GM18499 (cell line): ENCODE measurements at regions not wholly inside any gene's neighbourhood (a gene's known extent, or its start where the extent isn't known, plus 50 kb on each side); places are given as distances from the start of the nearest gene placed in this dataset.
"Not testable (repeated sequence)": the region's sequence is repeated elsewhere in the genome, so short reads cannot be mapped to it uniquely, and the experiment has no call there.

Source experiments
- ATAC-seq: cut with Tn5 transposase; IDR thresholded peaks from one replicate; pipeline ENCODE4 v1.9.1; 2021; ENCODE audit warnings: moderate number of reproducible peaks; ENCODE audit not compliant: insufficient read depth, unreplicated experiment

GRCh38 chr5:68071736-68072135 is 143.8 kb upstream of the PIK3R1 start:
- ATAC-seq, result no peak

DNA sequence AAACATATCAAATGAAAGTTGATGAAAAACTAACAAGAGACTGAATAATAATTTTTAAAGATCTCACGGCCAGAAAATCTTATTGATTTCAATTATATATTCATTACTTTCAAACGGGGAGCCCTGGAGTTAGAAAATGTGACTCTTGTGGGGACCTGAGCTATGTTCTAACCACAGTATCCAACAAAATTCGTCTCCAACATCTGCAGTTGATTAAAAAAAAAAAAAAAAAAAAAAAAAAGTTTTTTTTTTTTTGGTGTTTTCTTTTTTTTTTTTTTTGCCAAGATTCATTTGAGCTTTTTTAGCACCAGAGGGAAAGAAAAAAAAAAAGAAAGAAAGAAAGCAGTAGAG is 144.3 kb upstream of the PIK3R1 start:
- ATAC-seq, result no peak

DNA sequence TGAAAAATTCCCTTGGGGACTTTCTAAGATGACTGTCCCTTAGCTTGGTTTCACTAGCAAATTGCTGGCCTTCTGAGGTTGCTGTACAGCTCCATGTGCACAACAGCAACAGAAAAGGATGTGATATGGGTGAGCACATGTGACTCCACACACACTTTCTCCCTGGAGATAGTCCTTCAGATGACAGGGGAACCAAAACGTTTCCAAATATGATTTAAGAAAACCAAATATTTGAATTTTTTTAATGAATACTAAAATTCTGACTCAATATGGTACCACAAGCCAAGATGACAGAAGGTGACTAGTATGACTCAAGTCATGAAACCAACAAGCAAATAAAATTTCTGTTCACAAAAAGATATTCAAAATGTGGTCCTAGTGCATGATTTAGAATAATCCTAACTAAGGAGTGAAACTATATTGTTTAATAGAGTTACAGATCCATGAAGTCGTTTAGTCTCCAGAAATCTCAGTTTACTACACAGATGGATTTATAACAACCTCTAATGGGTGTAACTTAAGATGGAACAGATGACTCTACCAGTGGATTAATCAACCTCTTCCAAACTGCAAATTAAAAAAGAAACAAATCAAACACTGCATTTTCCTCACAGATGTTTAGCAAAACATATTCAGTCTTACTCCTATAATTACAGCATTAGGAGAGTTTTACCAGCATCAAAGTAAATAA is 144.8 kb upstream of the PIK3R1 start:
- ATAC-seq, result peak; percentile 93

DNA sequence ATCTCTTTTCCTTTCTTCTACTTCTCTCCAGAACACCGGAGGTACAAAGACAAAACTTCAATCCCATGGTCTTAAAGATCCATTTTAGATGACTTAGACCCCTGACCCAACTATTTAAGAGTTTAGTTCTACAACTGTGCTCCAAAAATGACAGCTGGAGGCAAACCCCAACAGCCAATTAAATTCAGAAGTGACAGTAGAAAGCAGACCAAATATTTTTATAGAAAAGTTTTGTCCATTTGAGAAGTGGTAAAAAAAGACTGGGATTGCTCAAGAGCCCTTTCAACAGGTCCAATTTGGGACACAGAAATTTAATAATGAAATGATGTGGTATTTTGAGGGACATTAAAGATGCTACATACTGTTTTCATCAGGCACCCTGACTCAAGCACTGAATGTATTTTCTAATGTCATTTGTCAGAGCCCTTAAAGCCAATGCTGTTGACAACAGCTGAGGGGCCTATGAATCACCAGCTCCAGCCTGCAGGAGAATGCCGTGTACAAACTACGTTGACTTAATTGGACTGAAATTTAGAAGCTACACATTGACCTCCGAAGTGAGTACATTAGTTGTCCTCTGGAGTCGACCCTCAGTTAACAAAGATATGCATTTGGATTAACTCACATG is 147.5 kb upstream of the PIK3R1 start:
- no peak for ATAC-seq

GRCh38 chr5:68067291-68067690 is 148.3 kb upstream of the PIK3R1 start:
- ATAC-seq, result no peak

GRCh38 chr5:68066277-68066955 is 149.1 kb upstream of the PIK3R1 start:
- ATAC-seq, result no peak

DNA sequence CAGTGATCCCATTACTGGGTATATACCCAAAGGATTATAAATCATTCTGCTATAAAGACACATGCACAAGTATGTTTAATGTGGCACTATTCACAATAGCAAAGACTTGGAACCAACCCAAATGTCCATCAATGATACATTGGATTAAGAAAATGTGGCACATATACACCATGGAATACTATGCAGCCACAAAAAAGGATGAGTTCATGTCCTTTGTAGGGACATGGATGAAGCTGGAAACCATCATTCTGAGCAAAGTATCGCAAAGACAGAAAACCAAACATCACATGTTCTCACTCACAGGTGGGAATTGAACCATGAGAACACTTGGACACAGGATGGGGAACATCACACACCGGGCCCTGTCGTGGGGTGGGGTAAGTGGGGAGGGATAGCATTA is 150.2 kb upstream of the PIK3R1 start:
- ATAC-seq, result not testable (repeated sequence)

DNA sequence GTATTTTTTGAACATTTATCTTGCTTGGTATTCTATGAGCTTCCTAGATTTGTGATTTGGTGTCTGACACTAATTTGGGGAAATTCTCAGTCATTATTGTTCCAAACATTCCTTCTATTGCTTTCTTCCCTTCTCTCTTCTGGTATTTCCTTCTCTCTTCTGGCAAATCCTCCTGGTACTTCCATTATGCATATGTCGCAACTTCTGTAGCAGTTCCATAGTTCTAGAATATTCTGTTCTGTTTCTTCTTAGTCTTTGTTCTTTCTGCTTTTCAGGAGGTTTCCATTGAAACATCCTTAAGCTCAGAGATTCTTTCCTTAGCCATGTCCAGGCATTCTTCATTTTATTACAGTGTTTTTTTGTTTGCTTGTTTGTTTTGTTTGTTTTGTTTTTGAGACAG is 155.2 kb upstream of the PIK3R1 start:
- ATAC-seq, result no peak

DNA sequence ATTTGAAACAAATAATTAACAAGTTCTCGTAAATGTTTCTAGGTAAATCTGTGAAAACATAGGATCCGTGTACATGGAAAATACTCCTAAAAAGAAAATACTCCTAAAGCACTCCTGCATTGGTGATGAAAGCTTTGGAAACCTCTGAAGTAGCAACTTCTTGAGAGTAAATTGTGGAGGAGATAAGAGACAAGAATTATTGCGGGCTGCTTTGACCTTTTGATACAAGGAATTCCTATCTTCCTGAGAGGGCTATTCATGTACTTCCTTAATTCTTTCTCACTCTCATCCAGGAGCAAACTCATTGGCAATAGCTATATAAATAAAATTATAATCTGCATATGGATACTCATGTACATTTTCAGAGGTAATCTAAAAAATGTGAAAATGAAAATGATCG is 158.4 kb upstream of the PIK3R1 start:
- no peak for ATAC-seq

- no peak for ATAC-seq
Measured at GRCh38 chr5:68055686-68056085, 159.9 kb upstream of the PIK3R1 start.

DNA sequence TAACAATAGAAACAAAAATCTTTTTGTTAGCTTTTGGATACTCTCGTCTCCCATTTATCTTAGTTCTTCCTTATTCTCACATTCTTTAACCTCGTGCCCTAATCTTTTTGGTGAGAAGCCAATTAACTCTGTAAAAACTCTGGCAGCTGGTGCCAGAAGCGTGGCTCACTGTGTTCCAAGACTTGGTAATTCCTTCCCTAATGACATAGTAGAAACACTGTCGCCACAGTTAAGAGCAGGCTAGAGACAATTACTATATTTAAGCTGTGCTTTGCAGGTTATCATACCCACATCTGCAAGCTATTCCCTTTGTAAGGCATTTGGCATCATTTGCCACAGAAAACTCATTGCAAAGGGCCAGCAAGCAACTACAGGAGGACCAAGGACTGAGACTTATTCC is 160.9 kb upstream of the PIK3R1 start:
- ATAC-seq, result no peak

DNA sequence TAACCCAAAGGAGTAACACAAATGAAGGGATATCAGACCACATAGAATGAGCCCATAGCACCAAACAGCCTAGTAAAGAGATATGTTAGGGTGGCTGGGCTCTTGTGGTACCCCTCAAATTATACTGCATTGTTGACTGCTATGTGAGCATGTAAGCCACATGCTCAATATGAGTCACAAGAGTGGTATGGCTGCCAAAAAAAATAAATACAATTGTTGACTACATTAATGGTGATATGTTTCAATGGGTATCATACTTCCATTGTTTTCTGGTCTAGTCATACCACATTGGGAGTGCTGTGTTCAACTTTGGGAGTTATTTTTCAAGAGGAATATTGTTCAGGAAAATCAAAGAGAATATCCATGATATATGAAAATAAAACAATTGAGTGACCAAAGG is 162.4 kb upstream of the PIK3R1 start:
- no peak for ATAC-seq

GRCh38 chr5:68049053-68049713 is 166.4 kb upstream of the PIK3R1 start:
- ATAC-seq, result no peak

DNA sequence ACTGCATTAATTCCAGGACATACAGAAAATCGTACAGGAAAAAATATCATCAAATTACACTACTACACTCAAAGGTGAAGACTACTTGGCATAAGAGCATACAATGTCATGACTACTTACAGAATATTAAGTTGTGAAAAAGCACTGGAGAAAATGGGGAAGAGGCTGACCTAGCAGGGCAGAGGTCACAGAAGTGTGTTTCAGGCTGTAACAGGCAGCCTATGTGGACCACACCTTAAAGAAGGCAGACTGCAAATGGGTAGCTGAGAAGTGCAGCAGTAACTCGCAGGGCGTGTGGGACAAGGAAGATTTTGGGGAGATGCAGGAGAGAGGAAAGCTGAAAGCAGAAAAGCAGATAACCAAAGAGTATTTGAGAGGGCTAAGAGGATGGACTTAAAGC is 167.0 kb upstream of the PIK3R1 start:
- no peak for ATAC-seq

DNA sequence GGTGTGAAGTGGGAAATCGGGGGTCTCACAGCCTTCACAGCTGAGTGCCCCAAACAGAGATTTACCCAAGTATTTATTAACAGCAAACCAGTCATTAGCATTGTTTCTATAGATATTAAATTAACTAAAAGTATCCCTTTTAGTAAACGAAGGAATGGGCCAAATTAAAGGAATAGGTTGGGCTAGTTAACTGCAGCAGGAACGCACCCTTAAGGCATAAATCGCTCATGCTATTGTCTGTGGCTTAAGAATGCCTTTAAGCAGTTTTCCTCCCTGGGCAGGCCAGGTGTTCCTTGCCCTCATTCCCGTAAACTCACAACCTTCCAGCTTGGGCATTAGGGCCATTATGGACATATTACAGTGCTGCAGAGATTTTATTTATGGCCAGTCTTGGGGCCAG is 167.5 kb upstream of the PIK3R1 start:
- ATAC-seq, result not testable (repeated sequence)

- no peak for ATAC-seq
Measured at GRCh38 chr5:68047035-68047434, 168.5 kb upstream of the PIK3R1 start.

DNA sequence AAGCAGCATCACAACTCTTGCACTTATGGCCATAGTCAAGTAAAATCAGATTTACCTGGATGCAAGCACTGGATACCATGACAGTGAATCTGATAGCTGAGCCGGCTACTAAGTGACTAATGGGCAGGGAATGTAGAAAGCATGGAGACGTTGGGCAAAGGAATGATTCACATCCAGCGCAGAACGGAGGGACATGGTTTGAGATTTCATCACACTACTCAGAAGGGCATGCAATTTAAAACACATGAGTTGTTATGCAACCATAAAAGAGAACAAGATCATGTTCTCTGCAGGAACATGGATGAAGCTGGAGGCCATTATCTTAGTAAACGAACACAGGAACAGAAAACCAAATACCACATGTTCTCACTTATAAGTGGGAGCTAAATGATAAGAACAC is 169.1 kb upstream of the PIK3R1 start:
- ATAC-seq, result no peak

GRCh38 chr5:68041293-68041692 is 174.3 kb upstream of the PIK3R1 start:
- ATAC-seq, result peak; percentile 68

DNA sequence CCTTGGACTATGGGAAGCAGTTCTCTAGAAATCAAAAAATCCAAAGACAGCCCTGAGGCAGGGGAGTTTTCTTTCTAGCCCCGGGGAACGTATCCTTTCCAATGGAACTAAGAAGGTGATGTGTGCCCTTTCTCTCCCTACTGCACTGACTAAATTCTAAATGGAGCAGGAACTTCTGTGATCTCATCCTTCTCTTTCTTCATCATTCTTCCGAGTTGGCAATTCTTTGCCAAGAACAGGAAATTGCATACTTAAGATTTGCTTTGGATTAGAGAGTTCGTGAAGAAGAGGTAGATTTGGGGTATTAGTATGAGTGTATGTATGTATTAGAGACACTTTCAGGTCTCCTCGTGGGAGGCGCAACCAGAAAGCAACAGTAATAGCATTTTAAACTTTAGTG is 178.0 kb upstream of the PIK3R1 start:
- ATAC-seq, result no peak

GRCh38 chr5:68033961-68034571 is 181.5 kb upstream of the PIK3R1 start:
- ATAC-seq, result no peak

- ATAC-seq, result no peak
Measured at GRCh38 chr5:68033029-68033428, 182.5 kb upstream of the PIK3R1 start.
